Activated naive CD4-positive, alpha-beta T cell treated with anti-CD3 and anti-CD28 coated beads, Interleukin-2, amount 50 U/mL, for 24 hours (primary cell): ENCODE measurements at regions not wholly inside any gene's neighbourhood (a gene's known extent, or its start where the extent isn't known, plus 50 kb on each side); places are given as distances from the start of the nearest gene placed in this dataset.

ENCODE experiments used
- H3K27ac Mint-ChIP-seq: one replicate; pipeline ENCODE4 v1.8.0; 2021; ENCODE audit warnings: mild to moderate bottlenecking, mixed read lengths
- H3K27me3 Mint-ChIP-seq: one replicate; pipeline ENCODE4 v1.8.0; 2021; ENCODE audit warnings: mixed read lengths
- H3K36me3 Mint-ChIP-seq: one replicate; pipeline ENCODE4 v1.8.0; 2021; ENCODE audit warnings: mixed read lengths
- H3K4me1 Mint-ChIP-seq: one replicate; pipeline ENCODE4 v1.8.0; 2021; ENCODE audit warnings: mixed read lengths
- H3K4me3 Mint-ChIP-seq: one replicate; pipeline ENCODE4 v1.8.0; 2021; ENCODE audit warnings: mild to moderate bottlenecking, mixed read lengths
- H3K9me3 Mint-ChIP-seq: one replicate; pipeline ENCODE4 v1.8.0; 2021; ENCODE audit warnings: mixed read lengths

- Mint-ChIP-seq H3K9me3 (no peaks in the 10 kb centered on the region), H3K4me1 (no peaks in the 10 kb centered on the region), H3K36me3 (no peaks in the 10 kb centered on the region), H3K4me3 (no peak overlapping the region), H3K27me3 (no peaks in the 10 kb centered on the region), H3K27ac (no peak overlapping the region)
Observed at GRCh38 chr1:87894062-87894461, 565.4 kb downstream of the LMO4 start.

GRCh38 chr1:87897481-87897880 is 568.8 kb downstream of the LMO4 start:
- no peaks in the 10 kb centered on the region for H3K36me3 Mint-ChIP-seq
- no peaks in the 10 kb centered on the region for H3K4me1 Mint-ChIP-seq
- no peak overlapping the region for H3K4me3 Mint-ChIP-seq
- no peak overlapping the region for H3K27ac Mint-ChIP-seq
- no peaks in the 10 kb centered on the region for H3K9me3 Mint-ChIP-seq
- H3K27me3 Mint-ChIP-seq, result no peaks in the 10 kb centered on the region

GRCh38 chr1:87898431-87898830 is 569.8 kb downstream of the LMO4 start:
- no peaks in the 10 kb centered on the region for H3K4me1 Mint-ChIP-seq
- no peaks in the 10 kb centered on the region for H3K36me3 Mint-ChIP-seq
- H3K27ac Mint-ChIP-seq, result no peak overlapping the region
- no peaks in the 10 kb centered on the region for H3K9me3 Mint-ChIP-seq
- no peaks in the 10 kb centered on the region for H3K27me3 Mint-ChIP-seq
- no peak overlapping the region for H3K4me3 Mint-ChIP-seq

- no peak overlapping the region for H3K27ac Mint-ChIP-seq
- no peaks in the 10 kb centered on the region for H3K27me3 Mint-ChIP-seq
- H3K36me3 Mint-ChIP-seq, result no peaks in the 10 kb centered on the region
- H3K9me3 Mint-ChIP-seq, result no peaks in the 10 kb centered on the region
- H3K4me3 Mint-ChIP-seq, result no peak overlapping the region
- H3K4me1 Mint-ChIP-seq, result no peaks in the 10 kb centered on the region
Observed at GRCh38 chr1:87899017-87899416, 570.3 kb downstream of the LMO4 start.

GRCh38 chr1:87899746-87900145 is 571.1 kb downstream of the LMO4 start:
- Mint-ChIP-seq H3K4me3 (no peak overlapping the region), H3K27me3 (peaks cover 2% of the 10 kb centered on the region), H3K4me1 (no peaks in the 10 kb centered on the region), H3K27ac (no peak overlapping the region), H3K36me3 (no peaks in the 10 kb centered on the region), H3K9me3 (no peaks in the 10 kb centered on the region)

- Mint-ChIP-seq H3K27ac (no peak overlapping the region), H3K9me3 (no peaks in the 10 kb centered on the region), H3K36me3 (no peaks in the 10 kb centered on the region), H3K27me3 (peaks cover 2% of the 10 kb centered on the region), H3K4me3 (no peak overlapping the region), H3K4me1 (no peaks in the 10 kb centered on the region)
Observed at GRCh38 chr1:87902830-87903229, 574.1 kb downstream of the LMO4 start.

- Mint-ChIP-seq H3K4me3 (no peak overlapping the region), H3K27ac (no peak overlapping the region), H3K4me1 (no peaks in the 10 kb centered on the region), H3K9me3 (no peaks in the 10 kb centered on the region), H3K36me3 (no peaks in the 10 kb centered on the region), H3K27me3 (peaks cover 2% of the 10 kb centered on the region)
Observed at GRCh38 chr1:87903242-87903641, 574.6 kb downstream of the LMO4 start.

GRCh38 chr1:87904651-87905050 is 576.0 kb downstream of the LMO4 start:
- H3K27me3 Mint-ChIP-seq, result peaks cover 2% of the 10 kb centered on the region
- no peaks in the 10 kb centered on the region for H3K4me1 Mint-ChIP-seq
- no peaks in the 10 kb centered on the region for H3K36me3 Mint-ChIP-seq
- H3K27ac Mint-ChIP-seq, result no peak overlapping the region
- H3K9me3 Mint-ChIP-seq, result no peaks in the 10 kb centered on the region
- H3K4me3 Mint-ChIP-seq, result no peak overlapping the region

GRCh38 chr1:87905651-87906050 is 577.0 kb downstream of the LMO4 start:
- Mint-ChIP-seq H3K36me3 (no peaks in the 10 kb centered on the region), H3K27me3 (peaks cover 2% of the 10 kb centered on the region), H3K27ac (no peak overlapping the region), H3K4me1 (no peaks in the 10 kb centered on the region), H3K4me3 (no peak overlapping the region), H3K9me3 (no peaks in the 10 kb centered on the region)

- no peaks in the 10 kb centered on the region for H3K9me3 Mint-ChIP-seq
- H3K27ac Mint-ChIP-seq, result no peak overlapping the region
- H3K36me3 Mint-ChIP-seq, result no peaks in the 10 kb centered on the region
- peaks cover 2% of the 10 kb centered on the region for H3K27me3 Mint-ChIP-seq
- no peaks in the 10 kb centered on the region for H3K4me1 Mint-ChIP-seq
- no peak overlapping the region for H3K4me3 Mint-ChIP-seq
Observed at GRCh38 chr1:87906078-87906477, 577.4 kb downstream of the LMO4 start.

- no peak overlapping the region for H3K4me3 Mint-ChIP-seq
- H3K9me3 Mint-ChIP-seq, result no peaks in the 10 kb centered on the region
- no peaks in the 10 kb centered on the region for H3K27me3 Mint-ChIP-seq
- peaks cover 1% of the 10 kb centered on the region for H3K36me3 Mint-ChIP-seq
- H3K4me1 Mint-ChIP-seq, result no peaks in the 10 kb centered on the region
- H3K27ac Mint-ChIP-seq, result no peak overlapping the region
Observed at GRCh38 chr1:87913361-87913760, 584.7 kb downstream of the LMO4 start.

- peaks cover 1% of the 10 kb centered on the region for H3K36me3 Mint-ChIP-seq
- no peaks in the 10 kb centered on the region for H3K27me3 Mint-ChIP-seq
- no peak overlapping the region for H3K4me3 Mint-ChIP-seq
- H3K27ac Mint-ChIP-seq, result no peak overlapping the region
- H3K4me1 Mint-ChIP-seq, result no peaks in the 10 kb centered on the region
- no peaks in the 10 kb centered on the region for H3K9me3 Mint-ChIP-seq
Observed at GRCh38 chr1:87914396-87914795, 585.7 kb downstream of the LMO4 start.

GRCh38 chr1:87915771-87916170 is 587.1 kb downstream of the LMO4 start:
- Mint-ChIP-seq H3K4me3 (no peak overlapping the region), H3K9me3 (no peaks in the 10 kb centered on the region), H3K27ac (no peak overlapping the region)

GRCh38 chr1:87916965-87917364 is 588.3 kb downstream of the LMO4 start:
- no peak overlapping the region for H3K4me3 Mint-ChIP-seq
- H3K9me3 Mint-ChIP-seq, result no peaks in the 10 kb centered on the region
- no peaks in the 10 kb centered on the region for H3K4me1 Mint-ChIP-seq
- H3K27me3 Mint-ChIP-seq, result no peaks in the 10 kb centered on the region
- H3K36me3 Mint-ChIP-seq, result peaks cover 1% of the 10 kb centered on the region
- no peak overlapping the region for H3K27ac Mint-ChIP-seq

More at GRCh38 chr1:87915771-87916170, 587.1 kb downstream of the LMO4 start:
- H3K36me3 Mint-ChIP-seq, result peaks cover 1% of the 10 kb centered on the region
- no peaks in the 10 kb centered on the region for H3K4me1 Mint-ChIP-seq
- H3K27me3 Mint-ChIP-seq, result no peaks in the 10 kb centered on the region

GRCh38 chr1:87918398-87918797 is 589.7 kb downstream of the LMO4 start:
- H3K27ac Mint-ChIP-seq, result no peak overlapping the region
- no peaks in the 10 kb centered on the region for H3K27me3 Mint-ChIP-seq
- H3K9me3 Mint-ChIP-seq, result no peaks in the 10 kb centered on the region
- H3K4me3 Mint-ChIP-seq, result no peak overlapping the region
- no peaks in the 10 kb centered on the region for H3K4me1 Mint-ChIP-seq
- no peaks in the 10 kb centered on the region for H3K36me3 Mint-ChIP-seq

- Mint-ChIP-seq H3K27me3 (peaks cover 1% of the 10 kb centered on the region), H3K9me3 (no peaks in the 10 kb centered on the region), H3K4me1 (no peaks in the 10 kb centered on the region), H3K4me3 (no peak overlapping the region), H3K36me3 (no peaks in the 10 kb centered on the region), H3K27ac (no peak overlapping the region)
Observed at GRCh38 chr1:87922885-87923284, 594.2 kb downstream of the LMO4 start.

- Mint-ChIP-seq H3K36me3 (no peaks in the 10 kb centered on the region), H3K4me3 (no peak overlapping the region), H3K4me1 (no peaks in the 10 kb centered on the region), H3K9me3 (peaks cover 9% of the 10 kb centered on the region), H3K27ac (no peak overlapping the region), H3K27me3 (peaks cover 1% of the 10 kb centered on the region)
Observed at GRCh38 chr1:87926131-87926830, 597.6 kb downstream of the LMO4 start.
